Body of pancreas (tissue), 4 donors: ENCODE measurements at regions not wholly inside any gene's neighbourhood (a gene's known extent, or its start where the extent isn't known, plus 50 kb on each side); places are given as distances from the start of the nearest gene placed in this dataset.
A peak's percentile ranks its signal among the peaks of the same experiment; 100 is the strongest.

ENCODE experiments used
- ATAC-seq: fragments of 150-250 bp; one replicate; pipeline ENCODE4 v1.9.1; 2016
- DNase-seq, 4 donors: peaks; one replicate each; pipeline ENCODE4 v3.0.0-alpha.2; 2019
- H3K27ac ChIP-seq, 4 donors: fragments of 200-600 bp; sonication (generic); 1 replicate in 3 of 4; 2 replicates in 1 of 4; pipeline versions ENCODE4 v1.5.1 to v1.6.1; 2016 to 2019; ENCODE audit warnings: mild to moderate bottlenecking in 1 of 4, mixed read lengths in 1 of 4, moderate library complexity in 1 of 4
- H3K27me3 ChIP-seq, 2 donors: fragments of 200-600 bp; sonication (generic); one replicate each; pipeline ENCODE4 v1.6.0; 2016; ENCODE audit warnings: mild to moderate bottlenecking in 1 of 2
- H3K36me3 ChIP-seq, 2 donors: fragments of 200-600 bp; sonication (generic); replicated peaks in 1 of 2; 2 replicates each; pipeline ENCODE4 v1.5.1; 2016; ENCODE audit warnings: low read depth in 2 of 2; ENCODE audit not compliant: insufficient read depth in 1 of 2
- H3K4me1 ChIP-seq: fragments of 200-600 bp; sonication (generic); one replicate; pipeline ENCODE4 v1.6.0; 2016
- H3K4me3 ChIP-seq, 2 donors: fragments of 200-600 bp; sonication (generic); 1 replicate in 1 of 2; 2 replicates in 1 of 2; pipeline ENCODE4 v1.5.1; 2016 to 2019
- H3K9me3 ChIP-seq, 3 donors: fragments of 200-600 bp; sonication (generic); 1 replicate in 2 of 3; 2 replicates in 1 of 3; pipeline ENCODE4 v1.5.1; 2016
- POLR2A ChIP-seq, 3 donors: fragments of 450-650 bp; IDR thresholded peaks; one replicate each; pipeline ENCODE4 v1.6.1; 2016; ENCODE audit warnings: antibody characterized with exemption in 3 of 3, mild to moderate bottlenecking in 2 of 3
- WGBS, 2 donors: methylation state at CpG; one replicate each; pipeline ENCODE4 v1.1.5; 2017; 5-methylcytosine and 5-hydroxymethylcytosine counted together
- intact Hi-C: fragments of 100-400 bp; cut with DNase I; formaldehyde crosslinking; loops from one replicate; pipeline ENCODE4 v1.15.1; 2023
- TF ChIP-seq, protein P1 (sequence below), 7 experiments: fragments of 450-650 bp in 4 of 7; fragments of 200-600 bp in 3 of 7; sonication (generic) in 3 of 7; IDR thresholded peaks; one replicate each; pipeline ENCODE4 v1.5.1; 2016 to 2019; ENCODE audit warnings: antibody characterized with exemption in 7 of 7

DNA sequence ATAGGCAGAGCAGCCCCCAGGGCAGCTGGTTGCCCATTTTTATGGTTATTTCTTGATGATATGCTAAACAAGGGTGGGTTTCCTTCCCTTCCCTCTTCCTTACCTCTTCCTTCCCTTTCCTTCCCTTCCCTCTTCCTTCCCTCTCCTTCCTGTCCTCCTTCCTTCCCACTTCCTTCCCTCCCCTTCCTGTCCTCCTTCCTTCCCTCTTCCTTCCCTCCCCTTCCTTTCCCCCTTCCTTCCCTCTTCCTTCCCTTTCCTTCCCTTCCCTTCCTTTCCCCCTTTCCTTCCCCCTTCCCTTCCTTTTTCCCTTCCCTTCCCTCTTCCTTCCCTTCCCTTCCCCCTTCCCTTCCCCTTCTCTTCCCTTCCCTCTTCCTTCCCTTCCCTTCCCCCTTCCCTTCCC lies 87.7 kb downstream of the MAP1LC3B2 start:
- H3K36me3 ChIP-seq = no peaks in the 10 kb centered on the region
- TF ChIP-seq, protein P1, sequence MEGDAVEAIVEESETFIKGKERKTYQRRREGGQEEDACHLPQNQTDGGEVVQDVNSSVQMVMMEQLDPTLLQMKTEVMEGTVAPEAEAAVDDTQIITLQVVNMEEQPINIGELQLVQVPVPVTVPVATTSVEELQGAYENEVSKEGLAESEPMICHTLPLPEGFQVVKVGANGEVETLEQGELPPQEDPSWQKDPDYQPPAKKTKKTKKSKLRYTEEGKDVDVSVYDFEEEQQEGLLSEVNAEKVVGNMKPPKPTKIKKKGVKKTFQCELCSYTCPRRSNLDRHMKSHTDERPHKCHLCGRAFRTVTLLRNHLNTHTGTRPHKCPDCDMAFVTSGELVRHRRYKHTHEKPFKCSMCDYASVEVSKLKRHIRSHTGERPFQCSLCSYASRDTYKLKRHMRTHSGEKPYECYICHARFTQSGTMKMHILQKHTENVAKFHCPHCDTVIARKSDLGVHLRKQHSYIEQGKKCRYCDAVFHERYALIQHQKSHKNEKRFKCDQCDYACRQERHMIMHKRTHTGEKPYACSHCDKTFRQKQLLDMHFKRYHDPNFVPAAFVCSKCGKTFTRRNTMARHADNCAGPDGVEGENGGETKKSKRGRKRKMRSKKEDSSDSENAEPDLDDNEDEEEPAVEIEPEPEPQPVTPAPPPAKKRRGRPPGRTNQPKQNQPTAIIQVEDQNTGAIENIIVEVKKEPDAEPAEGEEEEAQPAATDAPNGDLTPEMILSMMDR (IDR thresholded peaks at IDR 0.05) = no peak
- H3K27ac ChIP-seq = no peak overlapping the region
- H3K4me1 ChIP-seq = no peaks in the 10 kb centered on the region
- ATAC-seq (no peak), DNase-seq (no peak)
- no peak overlapping the region for H3K4me3 ChIP-seq
- no peaks in the 10 kb centered on the region for H3K9me3 ChIP-seq
- intact Hi-C loops = no loop called here
- no peaks in the 10 kb centered on the region for H3K27me3 ChIP-seq

- 81 to 100% methylated on average over 3 of the region's 3 CpGs for whole genome bisulfite sequencing, 2 donors
- H3K36me3 ChIP-seq = no peaks in the 10 kb centered on the region
- no peak overlapping the region for H3K4me3 ChIP-seq
- H3K27ac ChIP-seq = no peak overlapping the region
- H3K9me3 ChIP-seq = no peaks in the 10 kb centered on the region
- intact Hi-C loops = no loop called here
- DNase-seq (no peak), ATAC-seq (no peak)
- H3K27me3 ChIP-seq = no peaks in the 10 kb centered on the region
- TF ChIP-seq, protein P1 (IDR thresholded peaks at IDR 0.05) = no peak
- no peak for TF ChIP-seq POLR2A (IDR thresholded peaks at IDR 0.05)
- peaks cover 6% of the 10 kb centered on the region for H3K4me1 ChIP-seq
Observed at GRCh38 chr12:116644806-116645205, 85.6 kb downstream of the MAP1LC3B2 start.

- WGBS, 2 donors = 80 to 86% methylated on average over 2 of the region's 2 CpGs
- H3K9me3 ChIP-seq = no peaks in the 10 kb centered on the region
- no peaks in the 10 kb centered on the region for H3K36me3 ChIP-seq
- no peaks in the 10 kb centered on the region for H3K27me3 ChIP-seq
- peaks cover 27% of the 10 kb centered on the region for H3K4me1 ChIP-seq
- H3K4me3 ChIP-seq = no peak overlapping the region
- DNase-seq = no peak
- no peak for TF ChIP-seq POLR2A (IDR thresholded peaks at IDR 0.05)
- TF ChIP-seq, protein P1 (IDR thresholded peaks at IDR 0.05) = no peak
- intact Hi-C loops = no loop called here
- no peak for ATAC-seq
- no peak overlapping the region for H3K27ac ChIP-seq
Observed at GRCh38 chr12:116642683-116643082, 83.5 kb downstream of the MAP1LC3B2 start.

DNA sequence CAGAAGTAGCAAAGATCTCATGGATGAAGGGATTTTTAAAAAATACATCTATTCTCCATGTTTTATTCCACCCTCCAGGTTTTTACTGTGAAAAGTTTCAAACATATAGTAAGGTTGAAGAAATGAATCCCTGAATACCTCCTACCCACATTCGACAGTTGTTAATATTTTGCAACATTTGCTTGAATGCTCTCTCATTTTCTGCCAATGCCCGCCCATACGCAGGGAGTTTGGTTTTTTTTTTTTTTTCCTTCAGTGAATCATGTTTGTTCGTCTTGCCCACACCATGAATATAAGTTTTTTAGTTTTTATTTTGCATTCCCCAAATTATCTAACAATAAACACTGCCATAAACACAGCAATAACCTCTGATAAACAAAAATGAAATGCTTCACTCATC lies 82.9 kb downstream of the MAP1LC3B2 start:
- no peak for TF ChIP-seq POLR2A (IDR thresholded peaks at IDR 0.05)
- TF ChIP-seq, protein P1 (IDR thresholded peaks at IDR 0.05) = no peak
- Histone ChIP-seq H3K36me3 (no peaks in the 10 kb centered on the region), H3K27me3 (no peaks in the 10 kb centered on the region), H3K4me1 (peaks cover 33% of the 10 kb centered on the region), H3K27ac (no peak overlapping the region), H3K9me3 (no peaks in the 10 kb centered on the region), H3K4me3 (no peak overlapping the region)
- ATAC-seq (no peak), DNase-seq (no peak)
- intact Hi-C loops = no loop called here
- whole genome bisulfite sequencing, 2 donors = 80 to 85% methylated on average over 4 of the region's 4 CpGs

GRCh38 chr12:116640281-116640680 lies 81.1 kb downstream of the MAP1LC3B2 start:
- no peaks in the 10 kb centered on the region for H3K9me3 ChIP-seq
- no peak for TF ChIP-seq POLR2A (IDR thresholded peaks at IDR 0.05)
- TF ChIP-seq, protein P1 (IDR thresholded peaks at IDR 0.05) = no peak
- H3K4me1 ChIP-seq = peaks cover 51% of the 10 kb centered on the region
- H3K27me3 ChIP-seq = no peaks in the 10 kb centered on the region
- no peak overlapping the region for H3K4me3 ChIP-seq
- no peak for ATAC-seq
- H3K27ac ChIP-seq = peak overlapping the region in 2 of 4 donors; percentile 42 to 56
- intact Hi-C loops = no loop called here
- no peak for DNase-seq
- no peaks in the 10 kb centered on the region for H3K36me3 ChIP-seq
- 43 to 45% methylated on average over 1 of the region's 1 CpG for WGBS, 2 donors
